GM12878 (cell line): ENCODE measurements at regions not wholly inside any gene's neighbourhood (a gene's known extent, or its start where the extent isn't known, plus 50 kb on each side); places are given as distances from the start of the nearest gene placed in this dataset.

Experiments used
- LARP7 ChIP-seq: fragments of 450-650 bp; IDR thresholded peaks from 2 replicates; pipeline ENCODE4 v1.6.1; 2017; ENCODE audit warnings: mild to moderate bottlenecking
- MTA3 ChIP-seq: IDR thresholded peaks from 2 replicates; pipeline ENCODE4 v1.6.1; 2012; ENCODE audit warnings: low read length, inconsistent platforms, borderline replicate concordance
- NFIC ChIP-seq: IDR thresholded peaks from 2 replicates; pipeline ENCODE4 v1.6.1; 2012; ENCODE audit warnings: low read depth, mild to moderate bottlenecking, inconsistent platforms, low read length, moderate library complexity
- SMARCA5 ChIP-seq: fragments of 450-650 bp; IDR thresholded peaks from 2 replicates; pipeline ENCODE4 v1.6.1; 2017; ENCODE audit warnings: mild to moderate bottlenecking
- ZNF24 ChIP-seq: fragments of 450-650 bp; IDR thresholded peaks from 2 replicates; pipeline ENCODE4 v1.6.1; 2017; ENCODE audit warnings: antibody characterized with exemption, mild to moderate bottlenecking
- TF ChIP-seq, protein P1 (sequence below): fragments of 450-650 bp; IDR thresholded peaks from 2 replicates; pipeline ENCODE4 v1.6.1; 2016; ENCODE audit warnings: mild to moderate bottlenecking
- TF ChIP-seq, protein P2 (sequence below): IDR thresholded peaks from 2 replicates; pipeline ENCODE4 v1.6.1; 2012; ENCODE audit warnings: improper control_type of control experiment, low read depth, low read length; ENCODE audit not compliant: insufficient replicate concordance

DNA sequence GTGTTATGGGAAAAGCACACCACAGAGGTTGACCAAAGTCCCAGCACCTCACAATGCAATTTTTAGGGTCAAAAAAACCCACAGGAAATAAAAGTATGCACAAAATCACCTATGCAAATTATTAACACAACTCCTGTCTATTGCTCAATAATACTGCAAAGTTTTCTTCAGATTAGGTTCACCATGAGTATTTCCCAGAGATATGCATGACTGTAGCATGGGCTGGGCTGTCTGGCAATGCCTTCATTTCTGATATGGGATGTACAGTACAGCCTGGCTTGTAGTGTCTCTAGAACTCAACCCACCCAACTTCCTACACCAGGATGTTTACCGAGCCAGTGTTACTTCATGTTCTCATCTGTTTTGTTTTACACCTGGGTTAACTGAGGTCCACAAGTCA, 698.7 kb upstream of the ARGLU1 start (continued):
- TF ChIP-seq ZNF24 (no peak), LARP7 (no peak), NFIC (no peak), SMARCA5 (no peak), MTA3 (no peak)
- TF ChIP-seq, protein P1, sequence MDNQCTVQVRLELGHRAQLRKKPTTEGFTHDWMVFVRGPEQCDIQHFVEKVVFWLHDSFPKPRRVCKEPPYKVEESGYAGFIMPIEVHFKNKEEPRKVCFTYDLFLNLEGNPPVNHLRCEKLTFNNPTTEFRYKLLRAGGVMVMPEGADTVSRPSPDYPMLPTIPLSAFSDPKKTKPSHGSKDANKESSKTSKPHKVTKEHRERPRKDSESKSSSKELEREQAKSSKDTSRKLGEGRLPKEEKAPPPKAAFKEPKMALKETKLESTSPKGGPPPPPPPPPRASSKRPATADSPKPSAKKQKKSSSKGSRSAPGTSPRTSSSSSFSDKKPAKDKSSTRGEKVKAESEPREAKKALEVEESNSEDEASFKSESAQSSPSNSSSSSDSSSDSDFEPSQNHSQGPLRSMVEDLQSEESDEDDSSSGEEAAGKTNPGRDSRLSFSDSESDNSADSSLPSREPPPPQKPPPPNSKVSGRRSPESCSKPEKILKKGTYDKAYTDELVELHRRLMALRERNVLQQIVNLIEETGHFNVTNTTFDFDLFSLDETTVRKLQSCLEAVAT = no peak
- TF ChIP-seq, protein P2, sequence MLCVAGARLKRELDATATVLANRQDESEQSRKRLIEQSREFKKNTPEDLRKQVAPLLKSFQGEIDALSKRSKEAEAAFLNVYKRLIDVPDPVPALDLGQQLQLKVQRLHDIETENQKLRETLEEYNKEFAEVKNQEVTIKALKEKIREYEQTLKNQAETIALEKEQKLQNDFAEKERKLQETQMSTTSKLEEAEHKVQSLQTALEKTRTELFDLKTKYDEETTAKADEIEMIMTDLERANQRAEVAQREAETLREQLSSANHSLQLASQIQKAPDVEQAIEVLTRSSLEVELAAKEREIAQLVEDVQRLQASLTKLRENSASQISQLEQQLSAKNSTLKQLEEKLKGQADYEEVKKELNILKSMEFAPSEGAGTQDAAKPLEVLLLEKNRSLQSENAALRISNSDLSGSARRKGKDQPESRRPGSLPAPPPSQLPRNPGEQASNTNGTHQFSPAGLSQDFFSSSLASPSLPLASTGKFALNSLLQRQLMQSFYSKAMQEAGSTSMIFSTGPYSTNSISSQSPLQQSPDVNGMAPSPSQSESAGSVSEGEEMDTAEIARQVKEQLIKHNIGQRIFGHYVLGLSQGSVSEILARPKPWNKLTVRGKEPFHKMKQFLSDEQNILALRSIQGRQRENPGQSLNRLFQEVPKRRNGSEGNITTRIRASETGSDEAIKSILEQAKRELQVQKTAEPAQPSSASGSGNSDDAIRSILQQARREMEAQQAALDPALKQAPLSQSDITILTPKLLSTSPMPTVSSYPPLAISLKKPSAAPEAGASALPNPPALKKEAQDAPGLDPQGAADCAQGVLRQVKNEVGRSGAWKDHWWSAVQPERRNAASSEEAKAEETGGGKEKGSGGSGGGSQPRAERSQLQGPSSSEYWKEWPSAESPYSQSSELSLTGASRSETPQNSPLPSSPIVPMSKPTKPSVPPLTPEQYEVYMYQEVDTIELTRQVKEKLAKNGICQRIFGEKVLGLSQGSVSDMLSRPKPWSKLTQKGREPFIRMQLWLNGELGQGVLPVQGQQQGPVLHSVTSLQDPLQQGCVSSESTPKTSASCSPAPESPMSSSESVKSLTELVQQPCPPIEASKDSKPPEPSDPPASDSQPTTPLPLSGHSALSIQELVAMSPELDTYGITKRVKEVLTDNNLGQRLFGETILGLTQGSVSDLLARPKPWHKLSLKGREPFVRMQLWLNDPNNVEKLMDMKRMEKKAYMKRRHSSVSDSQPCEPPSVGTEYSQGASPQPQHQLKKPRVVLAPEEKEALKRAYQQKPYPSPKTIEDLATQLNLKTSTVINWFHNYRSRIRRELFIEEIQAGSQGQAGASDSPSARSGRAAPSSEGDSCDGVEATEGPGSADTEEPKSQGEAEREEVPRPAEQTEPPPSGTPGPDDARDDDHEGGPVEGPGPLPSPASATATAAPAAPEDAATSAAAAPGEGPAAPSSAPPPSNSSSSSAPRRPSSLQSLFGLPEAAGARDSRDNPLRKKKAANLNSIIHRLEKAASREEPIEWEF = no peak
